ENCODE measurements at regions not wholly inside any gene's neighbourhood (a gene's known extent, or its start where the extent isn't known, plus 50 kb on each side); places are given as distances from the start of the nearest gene placed in this dataset.

- no peak for DNase-seq
Measured at GRCh38 chr4:83894831-83895230, 358.9 kb downstream of the GPAT3 start.

DNA sequence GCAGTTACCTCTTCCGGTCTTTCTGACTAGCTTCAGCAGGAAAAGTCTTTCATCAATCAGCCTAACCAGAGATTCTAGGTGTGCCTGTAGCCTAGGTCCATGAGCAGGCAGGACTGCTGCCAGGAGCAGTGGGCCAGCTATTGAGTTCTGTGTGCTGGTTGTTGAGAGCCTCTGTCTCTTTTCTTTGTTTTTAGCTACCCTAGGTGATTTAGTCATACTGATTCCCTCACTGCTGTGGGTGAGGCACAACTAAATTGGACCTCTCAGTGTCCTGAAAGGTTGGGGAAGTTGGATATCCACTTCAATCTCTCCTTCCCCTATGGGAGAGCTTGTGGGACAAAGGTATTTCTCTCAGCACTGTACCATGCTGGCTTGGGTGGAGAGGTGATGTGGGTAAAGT lies 354.9 kb downstream of the GPAT3 start:
- no peak for DNase-seq

GRCh38 chr4:83890231-83890630 lies 354.3 kb downstream of the GPAT3 start:
- no peak for DNase-seq

DNA sequence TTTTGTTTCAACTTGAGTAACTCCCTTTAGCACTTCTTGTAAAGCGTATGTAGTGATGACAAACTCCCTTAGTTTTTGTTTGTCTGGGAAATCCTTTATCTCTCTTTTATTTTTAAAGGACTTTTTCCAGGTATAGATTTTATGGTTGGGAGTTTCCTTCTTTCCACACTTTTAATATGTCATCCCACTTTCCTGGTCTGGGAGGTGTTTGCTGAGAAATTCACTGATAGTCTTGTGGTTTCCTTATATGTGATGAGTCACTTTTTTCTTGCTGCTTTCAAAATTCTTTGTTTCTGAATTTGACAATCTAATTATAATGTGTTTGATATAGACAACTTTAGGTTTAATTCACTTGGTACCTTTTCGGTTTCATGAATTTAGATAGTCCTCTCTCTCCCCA lies 353.9 kb downstream of the GPAT3 start:
- no peak for DNase-seq

DNA sequence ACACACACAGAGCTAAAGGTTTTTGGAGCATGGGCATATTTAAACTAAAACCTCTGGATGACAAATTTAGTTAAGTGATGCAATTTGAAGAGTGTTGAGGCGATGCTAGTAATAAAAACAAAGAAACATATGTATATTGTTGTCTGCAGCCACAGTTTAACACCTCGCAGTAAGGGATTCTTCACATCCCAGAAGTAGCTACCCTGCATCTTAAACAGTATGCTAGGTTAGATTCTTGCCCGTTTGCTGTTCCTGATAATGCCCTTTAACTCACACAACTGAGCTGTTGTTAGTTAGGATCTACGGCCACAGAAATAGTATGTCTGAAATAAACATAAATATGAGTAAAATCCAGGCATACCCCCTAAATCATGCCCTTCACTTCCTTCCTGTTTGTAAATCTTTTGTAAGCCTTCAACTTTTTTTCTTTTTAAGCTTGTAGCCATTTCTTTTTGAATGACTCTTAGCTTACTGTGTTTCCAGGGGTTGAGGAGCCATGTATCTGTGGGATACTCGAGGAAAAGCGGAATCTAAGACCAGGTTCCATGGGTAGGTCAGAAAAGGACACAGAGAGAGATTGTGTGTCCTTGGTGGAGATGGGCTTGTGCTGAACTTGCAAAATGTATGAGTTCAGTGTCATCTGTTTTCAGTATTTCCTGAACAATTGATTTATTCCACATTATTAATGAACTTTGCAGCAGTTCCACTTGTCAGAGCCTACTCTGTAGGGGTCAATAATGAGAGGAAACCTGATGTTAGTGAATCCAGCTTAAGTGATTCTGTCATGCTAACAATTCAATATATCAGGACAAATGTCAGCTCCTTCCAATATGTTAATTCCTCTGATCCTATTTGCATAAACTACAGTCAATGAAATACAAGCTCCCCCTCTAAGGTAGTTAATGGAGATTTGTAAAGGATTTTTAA lies 349.6 kb downstream of the GPAT3 start:
- DNase-seq: no peak

DNA sequence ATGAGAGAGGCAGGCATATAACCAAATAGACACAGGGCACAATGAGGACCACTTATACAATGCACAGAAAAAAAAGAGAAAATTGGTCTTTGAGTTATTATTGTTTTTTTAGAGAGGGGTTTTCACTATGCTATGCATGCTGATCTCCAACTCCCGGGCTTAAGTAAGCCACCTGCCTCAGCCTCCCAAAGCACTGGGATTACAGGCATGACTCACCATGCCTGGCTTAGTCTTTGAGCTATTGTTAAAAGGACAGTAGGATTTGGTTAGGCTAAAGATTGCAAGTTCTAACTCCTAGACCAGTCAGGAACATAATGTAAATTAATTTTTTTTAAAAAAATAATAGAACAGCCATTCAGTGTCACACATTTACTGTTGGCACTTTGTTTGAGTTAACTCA lies 340.1 kb downstream of the GPAT3 start:
- DNase-seq: no peak

DNA sequence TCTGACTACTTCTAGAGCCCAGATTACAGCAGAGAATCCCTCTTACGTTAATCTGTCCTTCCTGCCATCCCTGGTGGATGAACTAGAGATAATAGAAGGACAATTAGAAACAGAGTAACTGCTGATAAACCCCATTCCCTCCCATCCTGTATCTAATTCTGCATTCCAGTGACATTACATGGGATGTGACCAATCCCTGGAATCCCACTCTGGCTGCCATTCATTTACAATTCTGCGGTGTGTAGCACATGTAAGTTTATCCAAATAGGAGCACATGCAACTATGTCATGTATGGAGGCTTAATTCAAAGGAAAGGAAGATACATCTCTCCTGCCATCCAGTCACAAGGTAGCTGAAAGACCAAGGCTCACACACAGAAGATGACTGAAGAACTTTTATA lies 339.5 kb downstream of the GPAT3 start:
- no peak for DNase-seq

- no peak for DNase-seq
Measured at GRCh38 chr4:83873996-83874395, 338.1 kb downstream of the GPAT3 start.

DNA sequence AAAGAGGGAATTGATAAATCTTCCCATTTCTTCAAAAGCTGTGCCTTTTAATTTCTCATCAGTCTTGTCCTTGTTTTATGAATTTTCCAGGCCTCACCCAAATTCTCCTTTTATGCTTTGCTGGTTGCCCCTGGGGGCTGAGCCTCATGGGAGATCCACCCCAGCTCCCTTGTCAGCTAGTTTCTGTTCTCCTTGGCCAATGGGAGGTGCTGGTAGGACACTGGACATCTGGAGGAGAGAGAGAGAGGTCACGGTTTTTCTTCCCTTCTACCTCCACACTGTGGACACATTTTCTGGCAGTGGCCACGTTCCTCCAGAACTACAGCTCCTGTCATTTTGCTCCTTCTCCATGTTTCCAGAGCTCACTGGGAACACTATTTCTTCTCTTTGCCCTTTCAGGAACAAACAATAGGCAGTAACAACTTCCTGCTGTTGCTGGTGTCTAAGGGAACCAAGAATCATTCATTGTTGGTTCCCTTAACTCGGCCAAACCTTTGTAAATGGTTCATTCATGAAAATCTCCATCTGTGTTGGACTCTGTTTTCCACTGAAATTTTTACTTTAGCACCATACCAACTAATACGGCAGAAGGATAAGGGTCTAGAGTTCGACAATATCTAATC lies 334.5 kb downstream of the GPAT3 start:
- no peak for DNase-seq

- no peak for DNase-seq
Measured at GRCh38 chr4:83866834-83867621, 331.1 kb downstream of the GPAT3 start.

GRCh38 chr4:83865417-83866150 lies 329.7 kb downstream of the GPAT3 start:
- DNase-seq: no peak

GRCh38 chr4:83864097-83864817 lies 328.3 kb downstream of the GPAT3 start:
- DNase-seq: no peak

GRCh38 chr4:83862471-83862870 lies 326.6 kb downstream of the GPAT3 start:
- DNase-seq: no peak

GRCh38 chr4:83860200-83860599 lies 324.3 kb downstream of the GPAT3 start:
- no peak for DNase-seq

- no peak for DNase-seq
Measured at GRCh38 chr4:83858131-83858530, 322.2 kb downstream of the GPAT3 start.

- no peak for DNase-seq
Measured at GRCh38 chr4:83855044-83855443, 319.1 kb downstream of the GPAT3 start.

DNA sequence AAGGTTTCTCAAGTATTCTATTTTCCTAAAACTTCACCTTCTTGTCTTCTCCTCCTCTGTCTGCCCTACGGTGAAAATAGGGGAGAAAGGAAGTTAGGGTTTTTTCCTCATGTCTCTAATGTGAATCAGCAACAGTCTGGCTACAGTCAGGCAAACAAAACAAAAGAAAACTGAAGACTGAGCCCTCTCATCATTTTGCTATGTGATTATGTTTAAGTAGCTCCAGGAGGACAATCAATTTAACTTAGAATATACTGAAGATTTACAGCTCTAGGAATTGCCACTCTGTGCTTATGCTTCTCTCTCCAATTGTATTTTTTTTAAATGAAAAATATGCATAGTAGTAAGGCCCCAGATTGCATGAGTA lies 316.2 kb downstream of the GPAT3 start:
- no peak for DNase-seq

GRCh38 chr4:83851261-83852084 lies 315.6 kb downstream of the GPAT3 start:
- DNase-seq: no peak

DNA sequence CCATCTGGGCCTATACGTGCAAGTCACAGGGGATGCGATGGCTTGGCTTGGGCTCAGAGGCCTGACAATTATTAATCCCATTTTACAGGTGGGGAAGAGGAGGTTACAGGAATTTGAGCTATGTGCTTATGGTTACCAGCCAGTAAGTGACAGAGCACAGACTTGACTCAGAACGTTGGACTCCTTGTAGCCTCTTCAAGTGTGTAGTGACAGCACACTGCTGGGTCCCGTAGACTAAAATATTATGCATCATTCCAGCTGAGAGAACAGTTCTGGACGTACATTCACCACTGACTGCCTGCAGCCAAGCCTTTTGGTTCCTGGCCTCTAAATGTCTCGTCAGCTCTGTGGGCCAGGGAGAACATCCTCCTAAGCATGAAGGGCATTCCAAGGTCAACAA lies 314.5 kb downstream of the GPAT3 start:
- no peak for DNase-seq

DNA sequence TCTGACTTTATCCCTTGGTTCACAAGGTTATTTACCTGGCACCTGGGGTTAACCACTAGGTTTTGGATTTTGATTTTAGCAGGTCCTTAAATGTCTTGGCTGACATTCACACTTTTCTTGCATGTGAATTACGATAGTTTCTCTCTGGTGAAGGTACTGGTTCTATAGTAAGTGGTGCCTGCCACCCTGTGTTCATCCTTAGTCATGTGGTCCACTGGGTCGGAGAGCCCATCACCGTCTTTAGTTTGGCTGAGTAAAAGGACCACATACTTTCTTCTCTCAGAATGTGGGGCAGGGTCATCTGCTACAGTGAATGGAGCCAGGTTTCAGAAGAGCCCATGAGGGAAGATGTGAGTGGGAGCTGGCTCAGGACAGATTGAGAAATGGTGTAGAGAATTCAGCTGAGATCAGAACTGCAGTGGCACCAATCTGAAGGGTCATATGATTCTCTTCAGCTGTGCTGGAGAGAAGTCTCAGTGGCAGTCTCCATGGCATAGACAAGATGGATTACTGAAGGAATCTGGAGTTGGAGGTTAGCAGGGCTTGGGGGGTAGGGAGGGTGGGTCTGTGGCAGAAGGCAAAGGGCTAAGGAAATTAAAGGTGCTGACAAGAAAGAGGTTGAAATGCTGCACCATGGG lies 310.4 kb downstream of the GPAT3 start:
- DNase-seq: no peak

DNA sequence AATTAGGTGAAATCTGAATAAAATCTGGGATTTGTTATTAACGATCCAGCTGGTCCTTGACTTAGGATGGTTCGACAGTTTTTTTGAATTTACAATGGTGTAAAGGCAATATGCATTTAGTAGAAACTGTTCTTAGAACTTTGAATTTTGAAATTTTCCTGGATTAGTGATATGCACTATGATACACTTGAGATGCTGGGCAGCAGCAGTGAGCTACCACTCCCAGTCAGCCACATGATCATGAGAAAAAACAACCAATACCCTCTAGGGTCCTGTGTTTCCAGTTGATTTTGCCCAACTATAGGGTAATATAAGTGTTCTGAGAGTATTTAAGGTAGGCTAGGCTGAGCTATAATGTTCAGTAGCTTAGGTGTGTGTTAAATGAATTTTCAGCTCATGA lies 303.7 kb downstream of the GPAT3 start:
- DNase-seq: no peak

All from NCI-H1417 treated with DMSO at 0.1 percent for 48 hours (cell line).